ENCODE measurements at regions not wholly inside any gene's neighbourhood (a gene's known extent, or its start where the extent isn't known, plus 50 kb on each side); places are given as distances from the start of the nearest gene placed in this dataset.

GRCh38 chr14:100674897-100675619 is 51.6 kb upstream of the DLK1 start:
- TF ChIP-seq CTCF (IDR thresholded peaks at IDR 0.05): no peak
- no peak for TF ChIP-seq POLR2AphosphoS5 (IDR thresholded peaks at IDR 0.05)

Data from breast epithelium (tissue), 3 donors.